NCI-H2107 treated with DMSO at 0.1 percent for 48 hours (cell line): ENCODE measurements at regions not wholly inside any gene's neighbourhood (a gene's known extent, or its start where the extent isn't known, plus 50 kb on each side); places are given as distances from the start of the nearest gene placed in this dataset.
"Not testable (repeated sequence)": the region's sequence is repeated elsewhere in the genome, so short reads cannot be mapped to it uniquely, and the experiment has no call there.

Experiments used
- DNase-seq: peaks from one replicate; lab custom pipeline; 2025; ENCODE audit not compliant: unreplicated experiment; lab: John Stamatoyannopoulos, UW

- DNase-seq = no peak
Observed at GRCh38 chr1:4166713-4167112, 266.6 kb upstream of the C1orf174 start.

GRCh38 chr1:4169991-4170390 is 269.9 kb upstream of the C1orf174 start:
- no peak for DNase-seq

GRCh38 chr1:4170548-4171340 is 270.7 kb upstream of the C1orf174 start:
- no peak for DNase-seq

GRCh38 chr1:4171480-4172450 is 271.7 kb upstream of the C1orf174 start:
- DNase-seq = no peak

- DNase-seq = no peak
Observed at GRCh38 chr1:4172644-4173599, 272.9 kb upstream of the C1orf174 start.

GRCh38 chr1:4173731-4174130 is 273.7 kb upstream of the C1orf174 start:
- DNase-seq = no peak

GRCh38 chr1:4174291-4175200 is 274.5 kb upstream of the C1orf174 start:
- no peak for DNase-seq

- DNase-seq = no peak
Observed at GRCh38 chr1:4175566-4176405, 275.7 kb upstream of the C1orf174 start.

GRCh38 chr1:4176841-4177240 is 276.8 kb upstream of the C1orf174 start:
- no peak for DNase-seq

GRCh38 chr1:4177425-4178150 is 277.5 kb upstream of the C1orf174 start:
- no peak for DNase-seq

GRCh38 chr1:4178501-4179113 is 278.5 kb upstream of the C1orf174 start:
- DNase-seq = no peak

- DNase-seq = no peak
Observed at GRCh38 chr1:4179914-4180735, 280.1 kb upstream of the C1orf174 start.

GRCh38 chr1:4186486-4186885 is 286.4 kb upstream of the C1orf174 start:
- DNase-seq = not testable (repeated sequence)

- DNase-seq = no peak
Observed at GRCh38 chr1:4203501-4203900, 303.4 kb upstream of the C1orf174 start.

- no peak for DNase-seq
Observed at GRCh38 chr1:4207183-4207582, 307.1 kb upstream of the C1orf174 start.

GRCh38 chr1:4207842-4208692 is 308.0 kb upstream of the C1orf174 start:
- DNase-seq = no peak
